RWPE1 (cell line): ENCODE measurements at regions not wholly inside any gene's neighbourhood (a gene's known extent, or its start where the extent isn't known, plus 50 kb on each side); places are given as distances from the start of the nearest gene placed in this dataset.

Experiments used
- CTCF ChIA-PET: fragments of 350-600 bp; sonication (Branson Sonifier 250); formaldehyde crosslinking; extraction: SDS; loops from one replicate; lab custom pipeline; 2021; lab: Yijun Ruan, JAX
- POLR2A ChIA-PET: fragments of 400-600 bp; formaldehyde crosslinking; extraction: SDS; loops from one replicate; lab custom pipeline; 2020; ENCODE audit warnings: antibody characterized with exemption; ENCODE audit not compliant: low non-redundant PET; lab: Yijun Ruan, JAX
- DNase-seq: peaks from one replicate; pipeline ENCODE4 v3.0.0; 2012; ENCODE audit warnings: low spot score
- H3K27ac ChIP-seq: fragments of 450-650 bp; 2 replicates; pipeline ENCODE4 v1.5.1; 2017
- CTCF ChIP-seq: fragments of 450-650 bp; conservative IDR thresholded peaks from 2 replicates; pipeline ENCODE4 v1.5.1; 2017; ENCODE audit warnings: low read depth, mild to moderate bottlenecking

- TF ChIP-seq CTCF: no peak
- H3K27ac ChIP-seq: no peak overlapping the region
- ChIA-PET POLR2A (no interaction called here), CTCF (no interaction called here)
- no peak for DNase-seq
Measured at GRCh38 chr2:65483763-65484162, 51.4 kb upstream of the SPRED2 start.

GRCh38 chr2:65482971-65483370 lies 50.6 kb upstream of the SPRED2 start:
- CTCF ChIA-PET: no interaction called here
- POLR2A ChIA-PET: no interaction called here
- no peak for DNase-seq
- TF ChIP-seq CTCF: no peak
- no peak overlapping the region for H3K27ac ChIP-seq
